Activated CD4-positive, alpha-beta T cell treated with anti-CD3 and anti-CD28 coated beads for 48 hours (primary cell): ENCODE measurements at regions not wholly inside any gene's neighbourhood (a gene's known extent, or its start where the extent isn't known, plus 50 kb on each side); places are given as distances from the start of the nearest gene placed in this dataset.

Source experiments
- DNase-seq: peaks from one replicate; pipeline ENCODE4 v3.0.0-alpha.2; 2020

DNA sequence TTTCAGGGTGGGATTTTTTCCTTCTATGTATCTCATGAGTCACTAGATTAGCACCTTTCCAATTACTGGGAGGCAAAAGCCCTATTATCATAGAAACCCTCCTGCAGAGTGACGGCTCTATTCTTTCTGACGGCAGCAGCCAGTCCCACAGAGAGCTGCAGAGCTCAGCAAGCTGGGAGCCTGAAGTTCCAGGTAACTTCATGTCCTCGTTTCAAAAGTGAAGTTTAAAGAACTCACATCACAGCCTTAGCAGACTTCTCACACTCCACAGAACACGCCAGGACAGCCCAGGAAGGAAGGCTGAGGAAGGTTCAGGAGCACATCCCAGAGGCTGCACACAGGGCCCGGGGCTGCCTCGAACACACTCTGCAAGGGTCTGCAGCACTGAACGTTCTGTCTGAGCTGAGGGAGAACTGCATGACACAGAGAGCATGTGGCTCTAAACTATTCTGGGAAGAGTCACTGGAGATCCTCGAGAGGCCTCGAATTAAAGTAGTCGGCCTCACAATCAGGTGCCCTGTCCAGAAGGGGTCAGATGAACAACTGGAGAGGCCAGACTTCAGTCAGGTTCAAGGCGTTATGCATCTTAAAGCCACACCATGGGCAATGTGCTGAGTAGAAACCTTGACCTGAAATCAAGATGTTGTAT is 104.2 kb upstream of the DRD2 start:
- no peak for DNase-seq

DNA sequence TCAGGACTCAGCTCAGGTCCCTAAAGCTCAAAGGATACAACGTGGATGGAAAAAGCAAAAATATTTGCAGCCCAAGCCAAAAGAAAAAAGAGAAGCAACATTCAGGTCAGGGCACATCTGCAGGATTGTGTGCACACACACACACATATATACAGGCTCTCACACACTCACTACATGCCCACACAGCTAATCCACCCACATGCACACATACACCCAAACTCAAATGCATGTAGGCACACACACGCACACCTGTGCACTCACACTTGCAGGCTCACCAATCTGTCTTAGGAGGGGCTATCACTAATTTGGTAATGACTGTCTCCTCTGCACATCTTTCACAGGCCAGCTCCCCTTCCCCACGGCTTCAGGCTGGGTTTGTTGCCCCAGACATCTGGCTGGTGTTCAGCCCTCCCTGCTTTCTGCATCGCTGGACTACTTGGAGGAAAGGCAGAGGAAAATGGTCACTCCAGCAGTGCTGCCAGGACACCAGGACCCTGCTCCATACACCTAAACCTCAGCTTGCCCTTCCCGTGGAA is 103.6 kb upstream of the DRD2 start:
- DNase-seq: no peak

GRCh38 chr11:113578033-113578380 is 102.8 kb upstream of the DRD2 start:
- no peak for DNase-seq

GRCh38 chr11:113577356-113578032 is 102.3 kb upstream of the DRD2 start:
- DNase-seq: no peak

DNA sequence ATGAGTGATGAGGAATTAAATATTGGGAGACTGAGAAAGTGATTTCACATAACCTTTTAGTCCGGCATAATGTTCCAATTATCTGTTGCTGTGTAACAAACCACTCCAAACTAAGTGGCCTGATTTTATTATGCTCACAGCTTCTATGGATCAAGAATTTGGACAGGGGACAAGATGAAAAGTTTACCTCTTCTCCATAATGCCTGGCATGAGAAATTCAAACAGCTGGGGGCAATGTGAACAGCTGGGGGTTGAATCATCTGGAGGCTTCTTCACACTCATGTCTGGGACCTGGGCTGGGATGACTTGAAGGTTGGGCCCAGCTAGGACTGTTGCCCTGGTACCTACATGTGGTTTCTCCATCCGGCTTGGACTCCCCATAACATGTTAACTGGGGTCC is 99.4 kb upstream of the DRD2 start:
- DNase-seq: no peak

GRCh38 chr11:113574171-113574570 is 99.0 kb upstream of the DRD2 start:
- DNase-seq: no peak

DNA sequence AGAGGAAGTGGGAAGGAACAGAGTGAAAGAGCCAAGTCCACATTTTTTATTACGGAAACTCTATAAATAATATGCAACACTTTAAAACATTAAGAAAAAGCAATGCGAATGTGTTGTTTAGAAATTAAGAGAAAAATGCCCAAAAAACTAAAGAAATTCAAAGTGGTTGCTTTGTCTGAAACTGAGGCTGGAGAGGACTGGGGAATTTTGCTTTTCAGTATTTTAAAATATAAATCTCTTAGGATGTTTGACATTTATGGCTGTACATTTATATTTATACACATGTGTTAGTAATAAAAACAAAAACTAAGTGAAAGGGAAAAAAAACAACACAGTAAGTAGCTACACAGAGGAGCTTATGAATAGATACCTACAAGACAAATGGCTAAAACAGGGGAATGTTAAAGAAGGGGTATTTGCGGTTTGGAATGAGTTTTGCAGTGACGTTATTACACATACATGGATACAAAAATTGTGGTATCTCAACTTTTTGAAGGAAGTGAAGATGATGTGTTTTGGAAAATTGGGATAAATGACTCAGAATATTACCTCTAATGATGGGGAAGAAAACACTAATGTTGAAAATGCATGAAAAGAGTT is 97.0 kb upstream of the DRD2 start:
- no peak for DNase-seq

DNA sequence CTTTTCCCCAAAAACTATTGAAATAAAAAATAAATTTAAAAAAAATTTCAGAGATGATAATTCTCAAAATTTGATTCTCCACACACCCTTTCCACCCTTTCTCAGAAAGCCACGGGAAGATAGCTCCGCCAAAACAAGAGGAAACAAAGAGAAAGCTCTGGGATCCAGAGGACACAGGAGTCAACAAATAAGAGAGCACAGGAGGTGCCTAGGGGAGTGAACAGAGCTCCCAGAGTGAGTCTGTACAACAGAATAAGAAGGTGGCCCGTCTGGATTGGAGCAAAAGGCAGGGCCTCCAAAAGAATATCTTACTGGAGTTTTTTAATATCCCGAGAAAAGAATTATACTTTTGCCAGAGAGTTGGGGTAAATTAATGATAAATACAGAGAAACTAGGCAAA is 96.3 kb upstream of the DRD2 start:
- no peak for DNase-seq

- DNase-seq: no peak
Measured at GRCh38 chr11:113570906-113571305, 95.7 kb upstream of the DRD2 start.

DNA sequence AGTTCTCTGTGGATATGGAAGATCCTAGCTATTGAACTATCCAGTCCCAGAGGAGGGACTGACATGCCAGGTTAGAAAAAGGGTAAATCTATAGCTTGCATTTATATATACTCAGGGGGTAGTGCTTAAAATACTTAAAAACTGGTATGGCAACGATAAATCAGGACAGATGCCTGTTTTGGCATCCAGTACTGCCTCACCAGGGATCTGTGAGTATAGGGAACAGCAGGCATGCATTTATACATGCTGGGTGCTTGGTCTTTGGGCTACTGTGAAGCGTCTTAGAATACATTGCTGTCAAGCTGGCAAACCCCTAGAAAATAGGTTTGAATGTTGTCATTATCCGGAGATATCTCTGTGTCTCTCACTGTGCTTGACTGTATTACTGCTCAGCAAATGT is 94.2 kb upstream of the DRD2 start:
- no peak for DNase-seq

- no peak for DNase-seq
Measured at GRCh38 chr11:113568566-113568965, 93.4 kb upstream of the DRD2 start.

DNA sequence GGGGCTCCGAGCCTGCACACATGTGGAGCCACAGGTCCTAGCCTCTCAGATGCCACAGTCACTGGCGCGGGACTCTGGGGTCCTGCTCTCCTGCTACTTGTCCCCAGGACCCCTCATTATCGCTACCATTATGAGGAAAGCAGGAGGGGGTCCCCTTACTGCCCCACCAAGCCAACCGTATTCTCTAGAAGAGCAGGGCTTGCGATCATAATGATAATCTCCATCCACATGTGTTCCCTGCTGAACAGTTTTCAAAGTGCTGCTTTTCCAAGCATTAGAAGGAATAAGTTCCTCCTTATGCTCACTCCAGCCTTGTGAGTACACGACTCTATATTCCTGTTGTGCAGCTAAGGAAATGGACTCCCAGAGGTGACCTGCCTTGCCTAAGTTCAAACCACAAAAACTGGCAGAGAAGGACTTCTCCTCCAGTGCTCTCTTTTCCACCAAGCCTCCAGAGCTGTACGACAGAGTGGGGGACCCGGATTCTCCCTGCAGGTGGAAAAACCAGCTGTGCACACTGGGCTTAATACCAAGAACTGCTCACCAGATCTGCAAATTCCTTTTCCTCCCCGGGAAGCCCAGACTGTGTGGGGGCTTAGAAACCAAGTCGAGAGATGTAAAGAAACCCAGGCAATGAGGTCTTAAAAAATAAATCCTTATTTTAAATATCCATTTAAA is 92.8 kb upstream of the DRD2 start:
- DNase-seq: no peak

DNA sequence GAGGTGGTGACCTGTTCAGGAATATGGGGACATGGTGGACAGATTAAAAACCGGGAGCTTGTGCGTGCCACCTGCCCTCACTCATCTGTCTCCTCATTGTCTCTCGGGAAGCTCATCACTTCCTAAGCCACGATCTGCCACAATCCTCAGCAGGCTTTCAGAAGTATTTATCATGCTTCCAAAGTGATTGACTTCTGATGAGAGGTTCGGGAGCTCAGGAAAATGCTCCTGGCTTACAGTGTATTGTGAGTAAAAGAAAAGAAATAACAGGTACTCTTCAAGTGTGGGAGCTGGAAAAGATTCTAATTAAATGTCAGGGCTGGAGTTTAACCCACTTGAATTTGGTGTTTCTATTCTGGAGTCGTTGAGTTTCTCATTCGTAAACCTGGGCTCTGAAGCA is 91.9 kb upstream of the DRD2 start:
- no peak for DNase-seq

DNA sequence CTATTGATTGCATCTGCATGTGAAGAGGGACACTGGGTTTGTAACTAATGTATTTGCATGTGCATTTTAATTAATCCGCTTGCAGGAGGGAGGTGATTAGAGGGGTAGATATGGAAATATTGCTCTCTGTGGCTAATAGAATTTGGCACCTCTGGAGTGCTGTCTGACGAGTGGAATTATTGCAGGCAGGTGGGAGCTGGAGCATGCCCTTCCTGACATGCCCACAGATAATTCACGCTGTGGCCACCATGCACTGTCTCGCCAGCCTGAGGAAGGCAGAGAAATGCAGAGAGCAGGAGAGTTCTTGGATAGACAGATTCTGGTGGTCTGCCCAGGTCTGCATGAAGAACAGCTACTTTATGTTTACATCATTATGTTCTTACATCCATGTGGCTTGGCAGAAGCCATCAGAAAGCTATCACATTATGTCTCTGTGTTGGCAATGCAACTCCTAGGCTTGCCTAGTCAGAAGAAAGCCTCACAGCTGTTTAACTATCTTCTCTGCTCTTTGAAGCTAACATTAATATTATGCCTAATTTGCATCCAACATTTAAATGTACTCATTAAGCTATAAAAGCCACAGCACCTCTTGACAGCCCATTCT is 89.4 kb upstream of the DRD2 start:
- DNase-seq: no peak

GRCh38 chr11:113563766-113564526 is 88.7 kb upstream of the DRD2 start:
- no peak for DNase-seq

GRCh38 chr11:113562981-113563461 is 87.8 kb upstream of the DRD2 start:
- no peak for DNase-seq

GRCh38 chr11:113562576-113562975 is 87.4 kb upstream of the DRD2 start:
- no peak for DNase-seq

- no peak for DNase-seq
Measured at GRCh38 chr11:113557926-113558325, 82.7 kb upstream of the DRD2 start.

- no peak for DNase-seq
Measured at GRCh38 chr11:113556036-113556435, 80.8 kb upstream of the DRD2 start.

GRCh38 chr11:113555071-113555619 is 79.9 kb upstream of the DRD2 start:
- no peak for DNase-seq

GRCh38 chr11:113554526-113554925 is 79.3 kb upstream of the DRD2 start:
- no peak for DNase-seq

DNA sequence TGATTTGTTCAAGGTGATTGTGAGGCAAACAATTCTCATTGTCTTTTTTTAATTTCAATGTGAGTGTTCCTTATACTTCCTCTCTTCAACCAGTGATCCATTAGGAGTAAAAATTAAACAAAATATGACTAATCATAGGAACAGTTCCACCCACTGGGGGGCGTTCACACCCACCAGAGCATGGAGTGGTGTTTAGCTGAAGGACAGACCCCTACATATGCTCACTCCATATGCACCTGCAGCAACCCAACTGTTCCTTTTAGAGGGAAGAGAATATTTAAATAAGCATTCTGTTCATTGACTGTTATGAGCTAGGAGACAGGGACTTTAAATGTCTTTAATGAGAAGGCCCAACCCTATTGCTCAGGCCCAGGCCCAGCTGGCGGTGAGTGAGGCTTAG is 78.7 kb upstream of the DRD2 start:
- no peak for DNase-seq
